ENCODE measurements at regions not wholly inside any gene's neighbourhood (a gene's known extent, or its start where the extent isn't known, plus 50 kb on each side); places are given as distances from the start of the nearest gene placed in this dataset.

- H3K4me3 ChIP-seq (ENCODE audit: control insufficient read depth, low read depth, low read length) = no peak overlapping the region
- DNase-seq (ENCODE audit: low read depth) = no peak
- TF ChIP-seq CTCF (conservative IDR thresholded peaks at IDR 0.05; ENCODE audit: control insufficient read depth, insufficient read depth, low read depth, low read length) = no peak
These were observed 174.7 kb downstream of the HS3ST3A1 start for GRCh38 chr17:13426991-13427390.

GRCh38 chr17:13425390-13425789 is 176.3 kb downstream of the HS3ST3A1 start:
- TF ChIP-seq CTCF (conservative IDR thresholded peaks at IDR 0.05; ENCODE audit: control insufficient read depth, insufficient read depth, low read depth, low read length) = no peak
- no peak overlapping the region for H3K4me3 ChIP-seq (ENCODE audit: control insufficient read depth, low read depth, low read length)

GRCh38 chr17:13421581-13422130 is 180.1 kb downstream of the HS3ST3A1 start:
- DNase-seq (ENCODE audit: low read depth) = peak; percentile 71
- no peak for TF ChIP-seq CTCF (conservative IDR thresholded peaks at IDR 0.05; ENCODE audit: control insufficient read depth, insufficient read depth, low read depth, low read length)
- H3K4me3 ChIP-seq (ENCODE audit: control insufficient read depth, low read depth, low read length) = no peak overlapping the region

More at GRCh38 chr17:13425390-13425789, 176.3 kb downstream of the HS3ST3A1 start:
- DNase-seq (ENCODE audit: low read depth) = no peak

GRCh38 chr17:13420878-13421277 is 180.9 kb downstream of the HS3ST3A1 start:
- peak; percentile 95 for DNase-seq (ENCODE audit: low read depth)
- no peak for TF ChIP-seq CTCF (conservative IDR thresholded peaks at IDR 0.05; ENCODE audit: control insufficient read depth, insufficient read depth, low read depth, low read length)
- no peak overlapping the region for H3K4me3 ChIP-seq (ENCODE audit: control insufficient read depth, low read depth, low read length)

GRCh38 chr17:13420418-13420826 is 181.3 kb downstream of the HS3ST3A1 start:
- no peak for TF ChIP-seq CTCF (conservative IDR thresholded peaks at IDR 0.05; ENCODE audit: control insufficient read depth, insufficient read depth, low read depth, low read length)
- DNase-seq (ENCODE audit: low read depth) = peak; percentile 45
- H3K4me3 ChIP-seq (ENCODE audit: control insufficient read depth, low read depth, low read length) = no peak overlapping the region

- TF ChIP-seq CTCF (conservative IDR thresholded peaks at IDR 0.05; ENCODE audit: control insufficient read depth, insufficient read depth, low read depth, low read length) = no peak
- no peak for DNase-seq (ENCODE audit: low read depth)
- H3K4me3 ChIP-seq (ENCODE audit: control insufficient read depth, low read depth, low read length) = no peak overlapping the region
These were observed 182.1 kb downstream of the HS3ST3A1 start for GRCh38 chr17:13419676-13420075.

GRCh38 chr17:13418891-13419290 is 182.8 kb downstream of the HS3ST3A1 start:
- no peak for TF ChIP-seq CTCF (conservative IDR thresholded peaks at IDR 0.05; ENCODE audit: control insufficient read depth, insufficient read depth, low read depth, low read length)
- DNase-seq (ENCODE audit: low read depth) = no peak
- no peak overlapping the region for H3K4me3 ChIP-seq (ENCODE audit: control insufficient read depth, low read depth, low read length)

Data from fibroblast of mammary gland (primary cell).